Heart left ventricle (tissue), 16 donors: ENCODE measurements at regions not wholly inside any gene's neighbourhood (a gene's known extent, or its start where the extent isn't known, plus 50 kb on each side); places are given as distances from the start of the nearest gene placed in this dataset.

Experiments
- ATAC-seq, 4 donors: fragments of 200-7000 bp; cut with Tn5 transposase; one replicate each; pipeline ENCODE4 v1.9.1; 2020 to 2022; ENCODE audit warnings: moderate library complexity in 4 of 4, mild to moderate bottlenecking in 3 of 4, moderate number of reproducible peaks in 1 of 4
- DNase-seq, 5 donors: peaks; one replicate each; pipeline ENCODE4 v3.0.0-alpha.2; 2020
- H3K27ac ChIP-seq, 12 donors: fragments of 200-600 bp; sonication (generic) in 4 of 12; one replicate each; pipeline versions ENCODE4 v1.5.0 to v1.8.0; 2016 to 2022; ENCODE audit warnings: mild to moderate bottlenecking in 2 of 12
- H3K27me3 ChIP-seq, 9 donors: fragments of 200-600 bp; sonication (generic) in 2 of 9; one replicate each; pipeline versions ENCODE4 v1.5.1 to v1.8.0; 2016 to 2022; ENCODE audit warnings: mild to moderate bottlenecking in 3 of 9
- H3K36me3 ChIP-seq, 9 donors: fragments of 200-600 bp; sonication (generic) in 2 of 9; one replicate each; pipeline versions ENCODE4 v1.5.0 to v1.8.0; 2018 to 2022; ENCODE audit warnings: mild to moderate bottlenecking in 2 of 9
- H3K4me1 ChIP-seq, 12 donors: fragments of 200-600 bp; sonication (generic) in 4 of 12; one replicate each; pipeline versions ENCODE4 v1.5.0 to v1.8.0; 2016 to 2022; ENCODE audit warnings: mild to moderate bottlenecking in 3 of 12
- H3K4me3 ChIP-seq, 12 donors: fragments of 200-600 bp; sonication (generic) in 4 of 12; one replicate each; pipeline versions ENCODE4 v1.5.0 to v1.8.0; 2017 to 2022; ENCODE audit warnings: mild to moderate bottlenecking in 9 of 12, moderate library complexity in 4 of 12
- H3K9me3 ChIP-seq, 12 donors: fragments of 200-600 bp; sonication (generic) in 4 of 12; one replicate each; pipeline versions ENCODE4 v1.5.0 to v1.8.0; 2016 to 2022; ENCODE audit warnings: mild to moderate bottlenecking in 1 of 12
- CTCF ChIP-seq, 12 donors: fragments of 200-600 bp; sonication (generic) in 4 of 12; IDR thresholded peaks; one replicate each; pipeline versions ENCODE4 v1.5.0 to v1.8.0; 2018 to 2022; ENCODE audit warnings: antibody characterized with exemption in 12 of 12, mild to moderate bottlenecking in 5 of 12
- POLR2A ChIP-seq, 2 donors: fragments of 450-650 bp; IDR thresholded peaks; one replicate each; pipeline ENCODE4 v1.6.1; 2017; ENCODE audit warnings: antibody characterized with exemption in 2 of 2, mild to moderate bottlenecking in 2 of 2, moderate library complexity in 2 of 2
- WGBS, 4 donors: extraction: QIAGEN DNeasy Blood & Tissue Kit in 2 of 4; methylation state at CpG; one replicate each; pipeline versions ENCODE4 v1.1.5 to v1.1.7; 2013 to 2018; 5-methylcytosine and 5-hydroxymethylcytosine counted together
- intact Hi-C, 10 donors: fragments of 100-400 bp; cut with DNase I; formaldehyde crosslinking; loops; one replicate each; pipeline versions ENCODE4 v1.11.1 to v1.14.2; 2022
- donor health status: ischemic (EF 13 %, LVEDD 7.1; RV severe dilation, severe dysfunction).
- donor health status: healthy with polysubstance abuse.
- donor health status: DM: no; HTN: yes; CAD: no.
- donor health status: DM: no; HTN: no; CAD: no.
- donor health status: ischemic (EF 25% LVEDD 6.9; RV normal size, moderate dysfunction).
- donor health status: ischemic (EF 25% LVEDD 5.7; RV mildly dilated, moderate dysfunction).
- donor health status: healthy.
- donor health status: DM: yes; HTN: yes; CAD: no.
- donor health status: ischemic (EF 35%, LVEDD 5.7; RV mildly dilated, moderate dysfunction).
- donor health status: nonischemic (EF 11% LVEDD 7.7; RV severe dilation, severe dysfunction).
- donor health status: DM: yes; HTN: yes; CAD: no.
- donor health status: PGD.
- donor health status: ischemic (EF 29% LVEDD 5.4; RV normal size, mild dysfunction).
- donor health status: nonischemic (EF 23%, LVEDD 6.1; RV moderate dilation, normal function).

- no peaks in the 10 kb centered on the region for H3K36me3 ChIP-seq
- DNase-seq, result no peak
These were observed 155.9 kb upstream of the NUDT4 start for GRCh38 chr12:93221841-93222240.

GRCh38 chr12:93223440-93224426 is 154.0 kb upstream of the NUDT4 start:
- TF ChIP-seq POLR2A (IDR thresholded peaks at IDR 0.05), result no peak
- no peak for TF ChIP-seq CTCF (IDR thresholded peaks at IDR 0.05)
- intact Hi-C loops, result no loop called here
- 45 to 55% (median 47%) methylated on average over 5 of the region's 5 CpGs for WGBS, 4 donors
- peak in 1 of 4 donors; percentile 24 for ATAC-seq
- H3K4me1 ChIP-seq, result peaks cover 0 to 14% (median 8%) of the 10 kb centered on the region in 12 donors
- H3K9me3 ChIP-seq, result peaks cover 0 to 20% (median 3%) of the 10 kb centered on the region in 12 donors
- H3K27me3 ChIP-seq, result no peaks in the 10 kb centered on the region
- no peak for DNase-seq
- no peak overlapping the region for H3K4me3 ChIP-seq
- no peaks in the 10 kb centered on the region for H3K36me3 ChIP-seq
- peak overlapping the region in 1 of 12 donors; percentile 7 for H3K27ac ChIP-seq

More at GRCh38 chr12:93221841-93222240, 155.9 kb upstream of the NUDT4 start:
- peaks cover 0 to 14% (median 8%) of the 10 kb centered on the region in 12 donors for H3K4me1 ChIP-seq
- TF ChIP-seq CTCF (IDR thresholded peaks at IDR 0.05) (no peak), POLR2A (IDR thresholded peaks at IDR 0.05) (no peak)
- H3K27ac ChIP-seq, result no peak overlapping the region
- no peak for ATAC-seq
- intact Hi-C loops, result no loop called here
- H3K27me3 ChIP-seq, result no peaks in the 10 kb centered on the region
- peaks cover 0 to 9% (median 0%) of the 10 kb centered on the region in 12 donors for H3K9me3 ChIP-seq
- H3K4me3 ChIP-seq, result no peak overlapping the region

DNA sequence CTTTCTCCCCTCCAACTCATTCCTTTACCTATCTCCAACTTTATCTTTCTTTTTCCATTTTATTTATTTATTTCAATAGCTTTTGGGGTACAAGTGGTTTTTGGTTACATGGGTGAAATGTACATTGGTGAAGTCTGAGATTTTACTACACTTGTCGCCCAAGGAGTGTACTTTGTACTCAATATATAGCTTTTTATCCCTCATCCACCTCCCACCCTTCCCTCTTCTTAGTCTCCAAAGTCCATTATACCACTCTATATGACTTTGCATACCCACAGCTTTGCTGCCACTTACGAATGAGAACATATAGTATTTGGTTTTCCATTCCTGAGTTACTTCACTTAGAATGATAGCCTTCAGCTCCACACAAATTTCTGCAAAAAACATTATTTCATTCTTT is 152.6 kb upstream of the NUDT4 start:
- Histone ChIP-seq H3K4me3 (no peak overlapping the region), H3K27ac (no peak overlapping the region), H3K9me3 (peaks cover 0 to 24% (median 3%) of the 10 kb centered on the region in 12 donors), H3K36me3 (no peaks in the 10 kb centered on the region), H3K27me3 (no peaks in the 10 kb centered on the region), H3K4me1 (peaks cover 0 to 22% (median 7%) of the 10 kb centered on the region in 12 donors)
- intact Hi-C loops, result no loop called here
- ATAC-seq (no peak), DNase-seq (no peak)
- no peak for TF ChIP-seq POLR2A (IDR thresholded peaks at IDR 0.05)
- TF ChIP-seq CTCF (IDR thresholded peaks at IDR 0.05), result no peak
- 94 to 99% (median 96%) methylated on average over 2 of the region's 2 CpGs for WGBS, 4 donors

- intact Hi-C loops, result no loop called here
- ATAC-seq (peak in 1 of 4 donors; percentile 28), DNase-seq (no peak)
- H3K4me3 ChIP-seq, result no peak overlapping the region
- H3K36me3 ChIP-seq, result no peaks in the 10 kb centered on the region
- no peak for TF ChIP-seq CTCF (IDR thresholded peaks at IDR 0.05)
- no peak for TF ChIP-seq POLR2A (IDR thresholded peaks at IDR 0.05)
- H3K27me3 ChIP-seq, result no peaks in the 10 kb centered on the region
- peaks cover 0 to 23% (median 3%) of the 10 kb centered on the region in 12 donors for H3K9me3 ChIP-seq
- H3K27ac ChIP-seq, result no peak overlapping the region
- peaks cover 0 to 26% (median 7%) of the 10 kb centered on the region in 12 donors for H3K4me1 ChIP-seq
These were observed 151.4 kb upstream of the NUDT4 start for GRCh38 chr12:93226361-93226760.
